Astrocyte (in vitro differentiated cells and primary cell): ENCODE measurements at regions not wholly inside any gene's neighbourhood (a gene's known extent, or its start where the extent isn't known, plus 50 kb on each side); places are given as distances from the start of the nearest gene placed in this dataset.

Source experiments
- CTCF ChIP-seq: IDR thresholded peaks from 2 replicates; pipeline ENCODE4 v1.5.1; 2011; ENCODE audit warnings: low read depth, mild to moderate bottlenecking, inconsistent platforms, low read length, moderate library complexity; ENCODE audit not compliant: insufficient read depth
- EZH2 ChIP-seq: IDR thresholded peaks from 2 replicates; pipeline ENCODE4 v1.6.1; 2012; ENCODE audit warnings: mild to moderate bottlenecking, low read length, inconsistent platforms; ENCODE audit not compliant: insufficient read depth

DNA sequence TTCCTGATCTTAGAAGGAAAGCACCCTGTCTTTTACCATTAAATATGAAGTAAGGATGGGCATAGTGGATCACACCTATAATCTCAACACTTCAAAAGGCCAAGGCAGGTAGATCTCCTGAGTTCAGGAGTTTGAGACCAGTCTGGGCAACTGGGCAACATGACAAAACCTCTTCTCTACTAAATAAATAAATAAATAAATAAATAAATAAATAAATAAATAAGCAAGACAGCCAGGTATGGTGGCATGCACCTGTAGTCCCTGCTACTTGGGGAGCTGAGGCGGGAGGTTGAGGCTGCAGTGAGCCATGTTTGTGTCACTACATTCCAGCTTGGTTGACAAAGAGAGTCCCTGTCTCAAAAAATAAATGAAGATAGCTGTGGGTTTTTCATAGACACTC is 313.1 kb downstream of the RPS24 start:
- no peak for TF ChIP-seq EZH2
- TF ChIP-seq CTCF = no peak
